Ovary (tissue), 7 donors: ENCODE measurements at regions not wholly inside any gene's neighbourhood (a gene's known extent, or its start where the extent isn't known, plus 50 kb on each side); places are given as distances from the start of the nearest gene placed in this dataset.
"Not testable (repeated sequence)": the region's sequence is repeated elsewhere in the genome, so short reads cannot be mapped to it uniquely, and the experiment has no call there.

Experiments used
- DNase-seq, 5 donors: peaks; one replicate each; pipeline ENCODE4 v3.0.0-alpha.2; 2019 to 2020
- H3K27ac ChIP-seq, 2 donors: fragments of 200-600 bp; one replicate each; pipeline versions ENCODE4 v1.5.1 to v1.8.0; 2019 to 2022
- H3K27me3 ChIP-seq: fragments of 200-600 bp; one replicate; pipeline ENCODE4 v1.8.0; 2022
- H3K36me3 ChIP-seq: fragments of 200-600 bp; sonication (generic); one replicate; pipeline ENCODE4 v1.5.1; 2019
- H3K4me1 ChIP-seq: one replicate; pipeline ENCODE4 v1.8.1; 2013; ENCODE audit warnings: mild to moderate bottlenecking, moderate library complexity; ENCODE audit not compliant: insufficient read depth
- H3K4me3 ChIP-seq: fragments of 200-600 bp; sonication (generic); one replicate; pipeline ENCODE4 v1.5.1; 2017
- H3K9me3 ChIP-seq, 2 donors: fragments of 200-600 bp in 1 of 2; sonication (generic) in 1 of 2; one replicate each; pipeline versions ENCODE4 v1.5.1 to v1.8.1; 2013 to 2019; ENCODE audit warnings: mild to moderate bottlenecking in 1 of 2, moderate library complexity in 1 of 2
- CTCF ChIP-seq, 3 donors: fragments of 450-650 bp in 2 of 3; fragments of 200-600 bp in 1 of 3; IDR thresholded peaks; one replicate each; pipeline versions ENCODE4 v1.5.1 to v1.8.0; 2016 to 2022; ENCODE audit warnings: antibody characterized with exemption in 3 of 3, mild to moderate bottlenecking in 1 of 3
- EP300 ChIP-seq: sonication (generic); formaldehyde crosslinking; IDR thresholded peaks from one replicate; pipeline ENCODE4 v1.6.1; 2017; ENCODE audit warnings: antibody characterized with exemption
- POLR2A ChIP-seq: fragments of 450-650 bp; IDR thresholded peaks from one replicate; pipeline ENCODE4 v1.6.1; 2017; ENCODE audit warnings: antibody characterized with exemption, mild to moderate bottlenecking, moderate library complexity
- WGBS, 3 donors: extraction: QIAGEN DNeasy Blood & Tissue Kit in 1 of 3; methylation state at CpG; one replicate each; pipeline versions ENCODE4 v1.1.5 to v1.1.7; 2013 to 2017; 5-methylcytosine and 5-hydroxymethylcytosine counted together
- intact Hi-C, 4 donors: fragments of 100-400 bp; cut with DNase I; formaldehyde crosslinking; loops; one replicate each; pipeline versions ENCODE4 v1.11.0 to v1.15.1; 2022 to 2023
- donor health status: DM: no; HTN: no; CAD: no; lungs with moderate emphysema.
- donor health status: DM: no; HTN: no; CAD: no.
- donor health status: Bipolar disorder and iron deficiency.
- donor health status: DM: no; HTN: no; CAD: no.
- donor health status: DM: yes; HTN: yes; CAD: no.

- TF ChIP-seq EP300 (no peak), POLR2A (no peak), CTCF (IDR thresholded peaks at IDR 0.05) (no peak)
- Histone ChIP-seq H3K27ac (no peak overlapping the region), H3K27me3 (no peaks in the 10 kb centered on the region), H3K4me1 (no peaks in the 10 kb centered on the region), H3K36me3 (no peaks in the 10 kb centered on the region), H3K9me3 (no peaks in the 10 kb centered on the region), H3K4me3 (no peak overlapping the region)
- DNase-seq, result no peak
- WGBS, 3 donors, result 86 to 94% (median 87%) methylated on average over 19 of the region's 19 CpGs
- intact Hi-C loops, result no loop called here
Observed at GRCh38 chr15:30816430-30816829, 87.3 kb upstream of the FAN1 start.

GRCh38 chr15:30823068-30823813 lies 80.5 kb upstream of the FAN1 start:
- 88 to 89% (median 88%) methylated on average over 15 of the region's 15 CpGs for WGBS, 3 donors
- H3K27me3 ChIP-seq, H3K9me3 ChIP-seq, DNase-seq, H3K4me3 ChIP-seq, H3K27ac ChIP-seq, H3K4me1 ChIP-seq, intact Hi-C loops, H3K36me3 ChIP-seq: not testable (repeated sequence)

GRCh38 chr15:30824518-30825195 lies 79.1 kb upstream of the FAN1 start:
- H3K4me3 ChIP-seq, result no peak overlapping the region
- H3K27me3 ChIP-seq, result no peaks in the 10 kb centered on the region
- no peaks in the 10 kb centered on the region for H3K36me3 ChIP-seq
- no peaks in the 10 kb centered on the region for H3K9me3 ChIP-seq
- H3K27ac ChIP-seq, result no peak overlapping the region
- 37 to 46% (median 41%) methylated on average over 14 of the region's 14 CpGs for WGBS, 3 donors
- no peak for DNase-seq
- no peaks in the 10 kb centered on the region for H3K4me1 ChIP-seq
- no peak for TF ChIP-seq EP300
- TF ChIP-seq CTCF (IDR thresholded peaks at IDR 0.05), result no peak
- TF ChIP-seq POLR2A, result no peak
- intact Hi-C loops, result no loop called here

GRCh38 chr15:30827625-30828303 lies 76.0 kb upstream of the FAN1 start:
- WGBS, 3 donors, result 79 to 86% (median 82%) methylated on average over 10 of the region's 10 CpGs
- Histone ChIP-seq H3K27me3 (no peaks in the 10 kb centered on the region), H3K4me3 (no peak overlapping the region), H3K27ac (no peak overlapping the region), H3K4me1 (no peaks in the 10 kb centered on the region), H3K9me3 (no peaks in the 10 kb centered on the region), H3K36me3 (no peaks in the 10 kb centered on the region)
- intact Hi-C loops, result no loop called here
- TF ChIP-seq POLR2A, result no peak
- DNase-seq, result no peak

- H3K4me1 ChIP-seq, H3K9me3 ChIP-seq, intact Hi-C loops, DNase-seq, H3K27ac ChIP-seq, H3K36me3 ChIP-seq, H3K4me3 ChIP-seq, H3K27me3 ChIP-seq: not testable (repeated sequence)
- 24 to 34% (median 33%) methylated on average over 7 to 8 of the region's 8 CpGs for WGBS, 3 donors
Observed at GRCh38 chr15:30828304-30828639, 75.4 kb upstream of the FAN1 start.

- Histone ChIP-seq H3K4me1 (no peaks in the 10 kb centered on the region), H3K4me3 (no peak overlapping the region), H3K27ac (no peak overlapping the region), H3K36me3 (no peaks in the 10 kb centered on the region), H3K9me3 (no peaks in the 10 kb centered on the region), H3K27me3 (no peaks in the 10 kb centered on the region)
- intact Hi-C loops, result no loop called here
- DNase-seq, result no peak
- WGBS, 3 donors, result 89 to 96% (median 90%) methylated on average over 4 of the region's 4 CpGs
- TF ChIP-seq CTCF (IDR thresholded peaks at IDR 0.05) (no peak), POLR2A (no peak), EP300 (no peak)
Observed at GRCh38 chr15:30830961-30831360, 72.8 kb upstream of the FAN1 start.

- WGBS, 3 donors, result 84 to 90% (median 87%) methylated on average over 7 of the region's 7 CpGs
- H3K27me3 ChIP-seq, H3K27ac ChIP-seq, H3K4me1 ChIP-seq, DNase-seq, H3K9me3 ChIP-seq, H3K4me3 ChIP-seq, intact Hi-C loops, H3K36me3 ChIP-seq: not testable (repeated sequence)
Observed at GRCh38 chr15:30833379-30833778, 70.3 kb upstream of the FAN1 start.

- H3K36me3 ChIP-seq, H3K27me3 ChIP-seq, H3K4me3 ChIP-seq, H3K4me1 ChIP-seq, H3K9me3 ChIP-seq, H3K27ac ChIP-seq, intact Hi-C loops, DNase-seq: not testable (repeated sequence)
- WGBS, 3 donors, result 92 to 96% (median 93%) methylated on average over 2 of the region's 2 CpGs
Observed at GRCh38 chr15:30841639-30842038, 62.1 kb upstream of the FAN1 start.
